NCI-H82 treated with DMSO at 0.1 percent for 48 hours (cell line): ENCODE measurements at regions not wholly inside any gene's neighbourhood (a gene's known extent, or its start where the extent isn't known, plus 50 kb on each side); places are given as distances from the start of the nearest gene placed in this dataset.
"Not testable (repeated sequence)": the region's sequence is repeated elsewhere in the genome, so short reads cannot be mapped to it uniquely, and the experiment has no call there.

Experiments used
- DNase-seq: peaks from one replicate; lab custom pipeline; 2025; ENCODE audit not compliant: unreplicated experiment; lab: John Stamatoyannopoulos, UW

DNA sequence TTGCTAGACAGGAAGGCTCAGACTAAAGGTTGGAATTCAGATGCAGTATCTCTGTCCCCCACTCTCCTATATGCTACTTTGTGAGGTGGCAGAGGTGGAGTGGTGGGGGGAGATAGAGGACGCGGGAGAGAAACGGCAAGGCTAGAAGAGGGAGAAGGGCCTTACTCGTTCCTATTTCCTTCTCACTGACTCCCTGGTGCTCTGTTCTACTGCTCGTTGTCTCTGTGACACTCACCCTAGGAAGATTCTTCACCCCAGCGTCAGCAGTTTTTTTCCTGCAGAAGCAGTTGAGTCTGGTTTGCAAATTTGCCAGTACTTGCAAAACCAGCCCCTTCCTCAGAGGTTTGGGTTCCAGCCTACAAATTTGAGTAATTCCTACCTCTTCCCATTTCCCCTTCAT is 801.1 kb upstream of the SLC35B3 start:
- DNase-seq, result no peak

DNA sequence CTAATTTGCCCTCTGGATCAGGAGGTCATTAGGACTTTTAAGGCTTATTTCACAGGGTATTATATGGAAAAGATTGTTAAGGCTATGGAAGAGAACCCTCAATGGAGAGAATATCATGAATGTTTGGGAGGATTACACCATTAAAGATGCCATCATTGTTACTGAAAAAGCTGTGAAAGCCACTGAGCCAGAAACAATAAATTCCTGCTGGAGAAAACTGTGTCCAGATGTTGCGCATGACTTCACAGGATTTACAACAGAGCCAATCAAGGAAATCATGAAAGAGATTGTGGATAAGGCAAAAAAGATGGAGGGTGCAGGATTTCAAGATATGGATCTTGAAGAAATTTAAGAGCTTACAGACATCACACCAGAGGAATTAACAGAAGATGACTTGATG is 798.3 kb upstream of the SLC35B3 start:
- peak; percentile 59 for DNase-seq

DNA sequence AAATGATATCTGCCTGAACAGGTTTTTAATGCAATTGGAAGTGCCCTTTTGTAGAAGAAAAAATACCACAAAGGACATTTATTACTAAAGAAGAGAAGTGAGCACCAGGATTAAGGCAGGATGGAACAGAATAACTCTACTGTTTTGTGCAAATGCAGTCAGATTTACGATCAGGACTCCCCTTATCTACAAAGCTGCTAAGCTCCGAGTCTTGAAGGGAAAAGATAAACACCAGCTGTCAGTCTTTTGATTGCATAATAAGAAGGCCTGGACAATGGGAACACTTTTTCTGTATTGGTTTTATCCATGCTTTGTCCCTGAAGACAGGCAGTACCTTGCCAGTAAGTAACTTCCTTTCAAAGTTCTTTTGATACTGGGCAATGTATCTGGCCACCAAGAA is 797.9 kb upstream of the SLC35B3 start:
- peak; percentile 91 for DNase-seq

DNA sequence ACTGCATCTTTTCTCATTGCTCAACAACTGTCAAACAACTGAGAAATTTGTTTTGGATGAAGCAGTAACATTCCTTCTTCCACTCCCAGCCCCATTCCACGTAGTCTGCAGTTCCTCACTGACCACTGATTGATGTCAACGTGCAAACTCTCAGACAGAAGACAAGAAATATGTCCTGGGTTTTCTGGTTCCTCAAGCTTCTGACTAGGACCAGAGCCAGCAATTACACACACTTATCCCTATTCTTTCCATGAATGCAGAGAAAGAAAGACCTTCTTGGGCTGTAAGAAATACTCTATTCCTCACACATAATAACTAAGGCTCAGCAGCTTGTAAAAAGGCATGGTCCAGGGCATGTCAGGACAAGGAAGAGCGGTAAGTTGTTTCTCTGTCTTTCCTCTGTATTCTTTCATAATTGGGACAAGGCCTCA is 790.1 kb upstream of the SLC35B3 start:
- no peak for DNase-seq

DNA sequence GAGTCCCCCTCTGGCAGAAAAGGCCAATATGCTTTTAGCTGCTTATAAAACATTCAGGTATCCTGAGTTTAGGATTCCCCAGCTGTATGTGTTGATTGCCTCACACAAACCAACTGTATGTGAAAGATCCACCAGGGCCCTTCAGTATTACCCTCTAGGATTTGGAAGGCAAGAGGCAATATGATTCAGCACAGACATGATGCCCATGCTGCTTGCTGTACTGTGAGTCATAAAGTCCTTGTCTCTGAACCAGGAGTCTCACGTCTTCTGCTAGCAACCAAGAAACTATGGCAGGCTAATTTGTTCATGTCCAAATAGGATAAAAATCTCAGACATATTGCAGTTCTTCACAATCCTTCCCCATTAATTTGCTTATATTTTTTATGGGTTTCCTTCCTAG is 789.2 kb upstream of the SLC35B3 start:
- DNase-seq, result no peak

DNA sequence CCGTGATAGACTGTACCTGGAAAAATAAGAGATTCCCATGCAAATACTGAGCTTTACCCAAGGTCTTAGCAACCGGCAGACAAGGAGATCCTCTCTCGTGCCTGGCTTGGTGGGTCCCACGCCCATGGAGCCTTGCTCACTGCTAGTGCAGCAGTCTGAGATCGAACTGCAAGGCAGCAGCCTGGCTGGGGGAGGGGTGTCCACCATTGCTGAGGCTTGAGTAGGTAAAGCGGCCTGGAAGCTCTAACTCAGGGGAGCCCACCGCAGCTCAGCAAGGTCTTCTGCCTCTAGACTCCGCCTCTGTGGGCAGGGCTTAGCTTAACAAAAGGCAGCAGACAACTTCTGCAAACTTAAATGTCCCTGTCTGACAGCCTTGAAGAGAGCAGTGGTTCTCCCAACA is 778.4 kb upstream of the SLC35B3 start:
- not testable (repeated sequence) for DNase-seq

DNA sequence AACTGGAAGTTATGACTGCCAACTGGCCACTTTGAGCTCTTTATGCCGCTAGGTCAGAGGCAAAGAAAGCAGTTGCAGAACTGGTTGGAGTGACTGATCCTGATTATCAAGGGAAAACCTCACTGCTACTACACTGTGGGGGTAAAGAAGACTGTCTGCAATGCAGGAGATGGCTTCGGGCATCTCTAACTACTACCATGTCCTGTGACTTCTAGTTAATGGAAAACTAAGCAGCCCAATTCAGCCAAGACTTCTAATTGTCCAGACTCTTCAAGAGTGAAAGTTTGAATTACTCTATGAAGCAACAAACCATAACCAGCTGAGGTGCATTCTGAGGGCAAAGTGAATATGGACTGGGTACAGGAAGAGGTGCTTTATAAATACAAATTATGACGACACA is 773.6 kb upstream of the SLC35B3 start:
- DNase-seq, result no peak

DNA sequence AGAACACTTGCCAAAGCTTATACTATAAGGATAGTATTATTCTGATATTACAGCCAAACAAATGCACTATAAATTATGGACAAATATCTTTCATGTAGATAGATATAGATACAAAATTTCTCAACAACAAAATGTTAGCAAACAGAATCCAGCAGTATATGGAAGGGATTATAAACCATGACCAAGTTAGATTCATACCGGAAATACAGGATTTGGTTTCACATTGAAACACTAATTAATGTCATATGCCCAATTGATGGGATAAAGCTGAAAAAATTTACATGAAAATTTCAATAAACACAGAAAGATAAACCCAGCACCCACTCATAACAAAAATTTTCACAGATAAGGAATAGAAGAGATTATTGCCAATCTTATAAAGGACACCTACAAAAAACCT is 770.3 kb upstream of the SLC35B3 start:
- no peak for DNase-seq

DNA sequence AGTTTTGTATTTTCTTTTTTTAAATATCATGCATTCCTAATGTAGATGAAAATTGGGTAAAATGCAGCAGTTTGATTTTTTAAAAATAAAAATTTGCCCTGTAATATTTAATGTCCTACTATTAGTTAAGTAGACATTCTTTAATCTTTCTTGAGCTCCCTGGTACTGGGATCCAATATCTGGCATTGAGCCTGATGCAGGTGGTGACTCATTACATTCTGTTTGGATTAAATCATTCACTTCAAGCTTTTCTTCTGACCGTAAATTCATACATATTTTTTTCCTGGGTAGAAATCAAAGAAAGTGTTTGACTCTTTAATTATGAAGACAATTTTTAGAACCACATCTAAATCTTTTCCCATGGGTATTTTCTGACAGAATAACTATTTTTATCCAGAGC is 768.8 kb upstream of the SLC35B3 start:
- DNase-seq, result no peak

DNA sequence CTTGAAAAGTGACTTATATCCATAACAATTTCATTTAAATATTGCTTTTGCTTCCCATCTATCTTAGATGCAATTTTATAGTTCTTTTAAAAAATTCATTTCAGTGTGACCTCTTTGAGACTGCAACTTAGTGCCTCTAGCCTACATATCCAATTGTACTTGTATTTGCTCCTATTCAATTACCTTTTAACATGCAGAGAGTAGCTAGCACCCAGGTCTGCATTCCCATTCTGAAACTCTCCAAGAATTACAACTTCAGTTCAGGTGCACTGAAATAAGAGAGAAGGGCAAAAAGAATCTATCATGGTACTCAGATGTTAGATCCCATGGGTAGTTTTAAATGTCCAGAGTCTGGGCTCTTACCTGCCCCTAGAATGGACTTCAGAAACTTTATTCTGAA is 765.4 kb upstream of the SLC35B3 start:
- no peak for DNase-seq

DNA sequence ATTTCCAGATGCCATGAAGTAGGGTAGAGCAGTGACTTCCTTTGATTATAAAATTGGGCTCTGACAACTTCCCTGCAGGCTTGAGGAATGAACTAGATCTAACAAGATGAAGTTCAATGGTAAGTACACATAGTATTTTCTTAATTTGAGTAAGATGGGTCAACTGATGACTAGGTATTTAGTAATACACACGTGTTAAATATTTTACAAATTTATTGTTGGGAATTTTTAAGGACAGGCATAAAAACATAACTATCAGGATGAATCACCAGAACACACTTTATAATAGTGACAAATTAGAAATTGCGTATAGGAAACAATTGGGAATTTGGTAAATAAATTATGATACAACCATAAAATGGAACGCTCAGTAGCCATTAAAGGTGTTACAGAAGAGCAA is 762.4 kb upstream of the SLC35B3 start:
- no peak for DNase-seq

DNA sequence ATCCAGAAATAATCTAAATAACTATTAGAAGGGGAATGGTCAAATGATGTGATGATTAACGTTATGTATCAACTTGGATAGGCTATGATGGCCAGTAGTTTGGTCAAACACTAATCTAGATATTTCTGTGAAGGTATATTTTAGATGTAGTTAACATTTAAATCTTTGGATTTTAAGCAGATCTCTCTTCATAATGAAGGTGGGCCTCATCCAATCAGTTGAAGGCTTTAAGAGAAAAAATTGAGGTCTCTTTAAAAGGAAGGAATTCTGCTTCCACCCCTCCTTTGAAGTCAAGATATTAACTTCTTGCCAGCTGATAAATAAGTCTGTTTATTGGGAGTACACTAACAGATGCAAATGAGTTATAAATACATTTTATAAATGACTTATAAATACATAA is 760.0 kb upstream of the SLC35B3 start:
- no peak for DNase-seq

DNA sequence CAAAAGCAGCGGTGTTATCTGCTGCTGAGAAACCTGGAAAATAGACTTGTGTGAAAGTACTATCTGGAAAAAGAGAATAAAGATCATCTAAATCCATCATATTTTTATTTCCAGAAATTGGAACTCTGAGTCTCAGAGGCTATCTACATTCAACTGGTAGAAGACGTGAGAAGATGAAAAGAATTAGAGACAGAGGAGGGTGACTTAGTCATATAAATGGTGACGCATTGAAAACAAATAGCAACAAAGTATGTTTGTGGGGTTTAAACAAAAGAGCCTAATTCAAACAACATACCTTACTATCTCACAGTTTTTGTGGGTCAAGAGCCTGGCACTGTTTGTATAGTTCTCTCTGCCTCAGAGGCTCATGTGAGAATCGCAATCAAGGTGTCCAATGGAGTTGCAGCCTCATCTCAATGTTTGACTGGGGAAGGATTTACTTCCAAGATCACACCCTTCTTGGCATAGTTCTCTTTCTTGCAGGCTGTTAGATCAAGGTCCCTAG is 757.1 kb upstream of the SLC35B3 start:
- DNase-seq, result no peak

DNA sequence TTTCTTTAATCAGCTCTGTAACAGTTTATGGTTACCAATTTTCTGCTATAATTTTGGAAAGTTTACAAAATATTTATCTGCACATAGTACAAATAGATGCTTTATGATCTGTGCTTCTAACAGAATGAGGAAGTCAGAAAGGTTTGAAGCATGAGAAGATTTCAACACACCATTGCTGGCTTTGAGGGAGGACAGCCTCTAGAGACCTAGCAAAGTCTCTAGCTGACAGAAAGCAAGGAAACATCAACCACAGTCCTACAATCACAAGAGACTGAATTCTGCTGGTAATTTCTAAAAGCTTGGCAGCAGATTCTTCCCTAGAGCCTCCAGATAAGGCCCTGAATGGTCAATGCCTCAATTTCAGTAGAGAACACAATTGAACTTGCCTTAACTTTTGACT is 750.8 kb upstream of the SLC35B3 start:
- no peak for DNase-seq

DNA sequence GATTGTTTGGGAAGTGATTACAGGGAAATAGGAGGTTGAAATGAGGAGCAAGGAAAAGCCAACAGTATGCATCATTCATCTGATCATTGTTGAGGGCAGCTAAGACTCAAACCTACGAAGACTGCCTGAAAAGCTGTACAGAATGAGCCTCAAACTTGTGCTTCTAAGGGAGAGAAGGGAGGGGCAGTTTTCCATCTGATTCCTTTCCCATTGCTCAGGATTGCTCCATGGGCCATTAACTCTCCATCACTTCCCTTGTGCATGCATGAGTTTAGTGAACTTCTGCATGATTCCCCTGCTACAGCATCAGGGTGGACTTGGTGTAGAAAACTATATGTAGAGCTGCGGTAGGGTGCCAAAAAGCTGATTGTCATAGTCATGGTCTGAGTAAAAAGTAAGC is 742.7 kb upstream of the SLC35B3 start:
- DNase-seq, result no peak

DNA sequence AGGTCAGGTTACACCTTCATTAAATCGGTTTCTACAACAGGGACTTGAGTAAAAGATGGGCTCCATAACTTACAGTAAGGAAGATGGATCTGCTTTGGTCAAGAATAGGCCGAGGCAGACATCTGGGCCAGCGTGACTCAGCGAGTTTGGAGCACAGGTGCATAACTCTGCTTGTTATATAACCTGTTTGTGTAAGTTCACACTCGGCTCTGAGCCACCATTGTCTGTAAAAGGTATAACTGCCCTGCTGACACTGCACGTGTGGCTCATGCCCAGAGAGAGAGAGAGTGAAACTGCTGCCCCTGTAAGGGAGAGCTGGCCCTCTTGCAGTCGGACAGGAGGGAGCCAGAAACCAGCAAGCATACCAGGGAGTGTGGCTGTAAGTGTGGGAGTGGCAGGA is 737.9 kb upstream of the SLC35B3 start:
- no peak for DNase-seq

DNA sequence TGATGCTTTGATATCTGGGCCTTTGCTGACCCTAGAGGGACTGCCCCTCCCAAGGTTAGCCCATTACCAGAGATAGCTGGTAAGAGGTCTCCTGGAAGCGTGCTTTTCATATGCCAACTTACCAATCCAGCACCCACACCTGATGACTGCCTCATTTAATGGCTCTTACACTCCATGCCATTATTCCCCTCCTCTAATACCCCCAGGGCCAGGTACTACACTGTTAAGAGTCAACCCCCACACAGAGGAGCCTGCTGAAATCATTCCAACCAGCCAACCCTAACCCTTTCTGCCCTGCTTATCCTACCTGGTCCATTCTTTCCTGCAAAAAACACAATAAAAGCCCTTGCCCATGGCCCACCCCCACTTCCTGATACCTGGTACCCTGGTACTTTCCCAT is 736.8 kb upstream of the SLC35B3 start:
- DNase-seq, result no peak

DNA sequence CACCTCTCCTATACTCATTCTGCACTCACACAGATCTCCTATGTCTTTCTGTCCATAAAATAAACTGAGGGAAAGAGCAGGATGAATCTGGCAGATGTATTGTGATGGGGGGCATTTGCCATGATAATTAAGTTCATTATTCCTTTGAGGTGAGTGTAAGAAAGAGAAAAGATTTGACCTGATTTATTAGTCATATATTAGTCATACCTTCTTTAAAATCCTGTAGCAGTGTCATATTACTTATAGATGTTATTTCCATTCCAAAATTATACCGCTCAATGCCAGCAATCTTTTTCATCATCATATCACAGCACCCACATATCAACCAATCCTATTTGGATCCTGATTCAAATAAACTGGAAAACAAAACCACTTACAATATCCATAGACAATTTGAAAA is 733.3 kb upstream of the SLC35B3 start:
- no peak for DNase-seq

DNA sequence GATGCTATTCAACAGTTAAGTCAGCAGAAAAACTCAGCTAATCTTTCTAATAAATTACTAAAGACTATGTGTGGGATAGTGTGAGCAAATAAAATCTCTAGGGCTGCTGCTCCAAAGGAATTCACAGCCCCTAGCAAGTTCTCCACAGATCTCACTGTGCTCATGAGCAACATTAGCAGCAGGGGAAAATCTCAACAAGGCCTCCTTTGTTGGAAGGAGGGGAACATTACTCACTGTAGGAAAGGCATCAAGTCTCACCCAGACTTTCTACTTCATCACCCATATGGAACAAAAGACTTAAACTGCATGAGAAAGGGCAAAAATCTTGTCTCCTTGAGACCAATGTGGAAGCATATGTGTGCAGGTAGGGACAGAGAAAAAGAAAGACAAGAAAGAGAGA is 726.4 kb upstream of the SLC35B3 start:
- no peak for DNase-seq

DNA sequence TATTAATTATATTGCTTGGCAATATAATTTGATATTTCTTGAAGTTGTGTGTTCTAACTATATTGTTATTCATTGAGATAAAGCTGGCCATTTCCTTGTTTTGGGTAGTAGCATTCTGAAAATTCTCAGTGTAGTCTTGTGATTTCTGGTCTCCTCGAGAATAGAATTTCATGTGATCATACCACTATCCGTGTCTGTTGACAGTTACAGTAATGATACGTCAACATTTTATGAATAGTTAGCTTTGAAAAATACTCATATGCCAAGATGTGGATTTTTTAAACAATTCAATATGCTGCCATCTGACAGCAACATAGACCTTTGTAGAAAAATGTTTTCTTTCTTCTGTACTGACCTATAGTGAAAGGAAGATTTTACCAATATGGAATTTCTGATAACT is 723.7 kb upstream of the SLC35B3 start:
- no peak for DNase-seq

DNA sequence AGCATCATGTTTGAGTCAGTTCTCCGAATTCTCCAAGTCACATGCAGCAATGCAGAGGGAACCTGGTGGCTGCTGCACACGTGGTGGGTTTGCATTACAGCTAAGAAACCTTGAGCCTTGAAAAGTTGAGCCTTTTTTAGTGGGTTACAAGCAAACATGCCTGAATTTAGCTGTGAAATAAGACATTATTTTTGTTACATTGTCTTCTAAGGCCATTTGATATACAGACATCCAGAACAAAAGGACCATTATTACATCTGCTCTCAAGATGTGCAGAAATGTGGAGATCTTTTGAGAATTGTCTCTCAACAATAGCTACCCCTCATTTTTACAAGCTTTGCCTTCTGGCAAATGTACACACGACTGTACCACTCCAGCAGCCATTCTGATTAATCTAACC is 720.5 kb upstream of the SLC35B3 start:
- DNase-seq, result no peak

DNA sequence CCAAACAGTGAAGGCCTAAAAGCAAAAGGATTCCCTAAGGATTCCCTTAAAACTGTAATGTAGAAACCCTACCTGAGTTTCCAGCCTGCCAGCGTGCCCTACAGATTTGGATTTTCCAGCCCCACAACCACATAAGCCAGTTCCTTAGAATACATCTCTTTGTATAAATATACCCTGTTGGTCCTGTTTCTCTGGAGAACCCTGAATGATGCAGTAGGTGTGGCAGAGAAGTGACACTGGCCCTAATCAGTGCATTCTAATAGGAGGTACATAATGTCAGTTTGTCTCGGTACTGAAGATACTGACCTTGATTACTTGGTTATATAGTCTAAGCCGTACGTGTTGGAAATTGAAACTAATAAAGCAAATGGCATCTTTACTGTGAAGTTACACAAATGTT is 707.8 kb upstream of the SLC35B3 start:
- no peak for DNase-seq

DNA sequence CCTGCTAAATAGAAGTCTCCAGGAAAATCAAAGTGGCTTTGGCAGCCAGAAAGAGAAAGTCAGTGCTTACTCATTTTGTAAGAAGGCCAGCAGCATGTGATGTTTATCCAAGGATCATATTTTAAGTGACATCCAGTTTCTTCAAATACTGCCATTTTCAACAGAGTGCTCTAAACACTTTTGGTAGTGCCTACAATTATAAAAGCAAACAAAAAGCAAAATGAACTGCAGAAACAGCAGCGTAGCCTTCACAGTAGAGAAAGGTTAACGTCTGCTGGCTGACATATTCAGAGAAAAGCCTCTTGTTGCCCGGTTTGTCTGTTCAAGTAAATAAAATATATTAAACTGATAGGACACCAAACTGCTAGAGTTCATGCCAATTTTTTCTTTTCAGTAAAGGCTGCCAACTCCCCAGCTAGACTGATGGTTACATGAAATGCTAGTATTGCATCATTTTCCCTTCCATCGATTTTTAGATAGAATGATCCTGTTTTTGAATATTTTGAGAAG is 705.7 kb upstream of the SLC35B3 start:
- DNase-seq, result no peak

DNA sequence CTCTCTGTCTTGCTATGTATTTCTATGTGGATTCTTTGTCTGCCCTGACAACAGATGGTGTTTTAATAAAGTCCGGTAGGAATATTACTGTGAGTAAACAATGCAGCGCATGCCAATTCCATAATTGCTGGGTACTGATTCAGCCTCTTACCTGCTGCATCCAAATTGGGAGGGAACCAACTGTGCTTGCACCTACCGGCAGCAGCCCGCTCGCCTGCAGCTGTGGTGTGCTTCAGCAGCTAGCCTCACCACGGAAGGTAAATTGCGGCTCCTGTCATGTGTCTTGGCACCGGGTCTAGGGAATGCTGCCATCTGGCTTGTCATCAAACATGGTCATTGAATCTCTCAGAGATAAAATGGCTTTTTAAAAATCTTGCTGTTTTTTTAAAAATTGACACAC is 704.8 kb upstream of the SLC35B3 start:
- DNase-seq, result no peak
